ENCODE measurements at regions not wholly inside any gene's neighbourhood (a gene's known extent, or its start where the extent isn't known, plus 50 kb on each side); places are given as distances from the start of the nearest gene placed in this dataset.

DNA sequence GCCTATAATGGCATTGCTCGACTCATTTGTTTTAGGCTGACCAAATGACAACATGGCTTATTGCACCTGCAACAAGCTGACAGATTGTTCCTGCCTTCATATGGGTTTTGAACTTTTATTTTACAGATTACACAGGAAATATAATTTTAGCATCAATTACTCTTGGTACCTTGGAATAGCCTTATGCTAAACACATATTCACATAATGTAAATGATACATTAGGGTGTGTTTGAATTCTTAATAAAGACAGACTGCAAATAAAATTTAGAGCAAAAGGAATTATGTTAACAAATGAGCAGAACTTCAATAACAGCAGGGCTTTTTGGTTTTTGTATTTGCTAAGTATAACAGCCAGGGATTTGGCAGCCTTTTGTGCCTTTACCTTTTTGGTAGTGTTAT lies 51.9 kb upstream of the TMC3 start:
- Histone ChIP-seq H3K18ac (ENCODE audit: low read depth in 1 of 2, low read length in 2 of 2) (no peak overlapping the region), H2BK120ac (ENCODE audit: low read depth, low read length) (no peak overlapping the region), H3K27ac (ENCODE audit: low read length, poor library complexity, severe bottlenecking) (no peak overlapping the region), H3K36me3 (ENCODE audit: control insufficient read depth in 1 of 2, insufficient read depth in 2 of 2, low read depth in 1 of 2, low read length in 2 of 2) (no peaks in the 10 kb centered on the region), H3K9me3 (ENCODE audit: control insufficient read depth, low read length) (no peaks in the 10 kb centered on the region), H2AK5ac (ENCODE audit: low read length, severe bottlenecking) (no peak overlapping the region), H3K4me2 (ENCODE audit: low read length, poor library complexity, severe bottlenecking) (no peak overlapping the region), H2AFZ (ENCODE audit: low read depth, low read length) (no peak overlapping the region), H2BK15ac (ENCODE audit: low read depth, poor library complexity, severe bottlenecking) (no peak overlapping the region), H3K14ac (ENCODE audit: low read length in 2 of 2) (no peak overlapping the region), H3K79me1 (replicated peaks; ENCODE audit: low read length, poor library complexity, severe bottlenecking) (no peaks in the 10 kb centered on the region), H4K91ac (ENCODE audit: low read length) (no peak overlapping the region), H4K8ac (ENCODE audit: low read length) (no peak overlapping the region), H3K23ac (ENCODE audit: low read length in 2 of 2) (no peak overlapping the region), H3K4ac (ENCODE audit: low read depth in 1 of 2, low read length in 2 of 2) (no peak overlapping the region), H3K4me3 (ENCODE audit: insufficient read depth in 1 of 2, low read depth in 1 of 2, low read length in 2 of 2) (no peak overlapping the region), H3K9ac (ENCODE audit: low read length) (no peak overlapping the region), H3K4me1 (ENCODE audit: control insufficient read depth, insufficient read depth, low read depth, low read length) (no peaks in the 10 kb centered on the region), H3K27me3 (ENCODE audit: control insufficient read depth in 1 of 2, insufficient read depth in 1 of 2, low read length in 2 of 2) (peaks cover 0 to 3% of the 10 kb centered on the region in 2 experiments), H2BK5ac (ENCODE audit: low read depth, low read length, poor library complexity, severe bottlenecking) (no peak overlapping the region), H2BK12ac (ENCODE audit: low read length in 2 of 2) (no peak overlapping the region)
- no peak for DNase-seq
- WGBS: 100% methylated on average over 1 of the region's 1 CpG
